ENCODE measurements at regions not wholly inside any gene's neighbourhood (a gene's known extent, or its start where the extent isn't known, plus 50 kb on each side); places are given as distances from the start of the nearest gene placed in this dataset.

DNA sequence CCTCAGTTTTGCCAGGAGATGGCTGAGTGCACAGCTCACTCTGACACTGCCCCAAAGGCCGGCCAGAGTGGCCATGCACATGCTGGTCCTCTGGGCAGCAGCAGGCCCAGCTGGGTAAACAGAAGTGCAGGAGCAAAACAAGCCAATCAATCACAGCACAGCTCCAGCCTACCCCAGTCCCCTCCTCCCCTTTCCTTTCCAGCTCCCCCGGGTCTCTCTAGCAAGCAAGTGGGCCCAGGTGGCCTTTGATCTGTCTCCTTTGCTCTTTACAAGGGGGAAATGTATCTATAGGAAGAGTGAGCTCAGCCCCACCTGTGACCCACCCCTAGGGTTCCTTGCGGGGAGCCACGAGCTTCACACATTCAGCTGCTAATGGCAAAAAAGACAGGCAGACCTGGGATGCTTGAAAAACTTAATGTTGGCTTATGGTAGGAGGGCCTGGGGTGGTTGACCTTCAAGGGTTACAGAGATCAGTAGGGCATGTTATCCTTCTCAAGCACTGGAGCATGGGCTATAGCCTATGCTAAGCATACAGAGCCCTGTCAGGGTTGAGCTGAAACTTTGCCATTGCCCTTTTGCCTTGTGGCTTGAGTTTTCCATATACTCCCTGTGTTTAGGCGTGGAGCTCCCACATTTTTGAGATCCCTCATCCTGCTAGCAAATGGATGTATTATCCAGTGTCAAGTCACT lies 57.8 kb upstream of the PLAC1 start:
- TF ChIP-seq POLR2A (IDR thresholded peaks at IDR 0.05) (no peak), POLR2AphosphoS5 (IDR thresholded peaks at IDR 0.05) (no peak)
- TF ChIP-seq, protein P1, sequence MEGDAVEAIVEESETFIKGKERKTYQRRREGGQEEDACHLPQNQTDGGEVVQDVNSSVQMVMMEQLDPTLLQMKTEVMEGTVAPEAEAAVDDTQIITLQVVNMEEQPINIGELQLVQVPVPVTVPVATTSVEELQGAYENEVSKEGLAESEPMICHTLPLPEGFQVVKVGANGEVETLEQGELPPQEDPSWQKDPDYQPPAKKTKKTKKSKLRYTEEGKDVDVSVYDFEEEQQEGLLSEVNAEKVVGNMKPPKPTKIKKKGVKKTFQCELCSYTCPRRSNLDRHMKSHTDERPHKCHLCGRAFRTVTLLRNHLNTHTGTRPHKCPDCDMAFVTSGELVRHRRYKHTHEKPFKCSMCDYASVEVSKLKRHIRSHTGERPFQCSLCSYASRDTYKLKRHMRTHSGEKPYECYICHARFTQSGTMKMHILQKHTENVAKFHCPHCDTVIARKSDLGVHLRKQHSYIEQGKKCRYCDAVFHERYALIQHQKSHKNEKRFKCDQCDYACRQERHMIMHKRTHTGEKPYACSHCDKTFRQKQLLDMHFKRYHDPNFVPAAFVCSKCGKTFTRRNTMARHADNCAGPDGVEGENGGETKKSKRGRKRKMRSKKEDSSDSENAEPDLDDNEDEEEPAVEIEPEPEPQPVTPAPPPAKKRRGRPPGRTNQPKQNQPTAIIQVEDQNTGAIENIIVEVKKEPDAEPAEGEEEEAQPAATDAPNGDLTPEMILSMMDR (IDR thresholded peaks at IDR 0.05) = no peak
